GM18511 (cell line): ENCODE measurements at regions not wholly inside any gene's neighbourhood (a gene's known extent, or its start where the extent isn't known, plus 50 kb on each side); places are given as distances from the start of the nearest gene placed in this dataset.

Source experiments
- ATAC-seq: cut with Tn5 transposase; IDR thresholded peaks from one replicate; pipeline ENCODE4 v1.9.1; 2021; ENCODE audit warnings: mild to moderate bottlenecking, moderate library complexity; ENCODE audit not compliant: unreplicated experiment

- ATAC-seq: no peak
These were observed 67.8 kb upstream of the EPHA5 start for GRCh38 chr4:65738134-65738533.

- ATAC-seq: no peak
These were observed 67.4 kb upstream of the EPHA5 start for GRCh38 chr4:65737672-65738071.

GRCh38 chr4:65724973-65725372 lies 54.7 kb upstream of the EPHA5 start:
- ATAC-seq: no peak
